GM12872 (cell line): ENCODE measurements at regions not wholly inside any gene's neighbourhood (a gene's known extent, or its start where the extent isn't known, plus 50 kb on each side); places are given as distances from the start of the nearest gene placed in this dataset.

Experiments
- CTCF ChIP-seq: IDR thresholded peaks from 3 replicates; pipeline ENCODE4 v1.5.1; 2011; ENCODE audit warnings: low read depth, mild to moderate bottlenecking, low read length, moderate library complexity; ENCODE audit not compliant: insufficient read depth

- TF ChIP-seq CTCF: no peak
Measured at GRCh38 chr14:81686512-81686911, 152.9 kb upstream of the SEL1L start.

- TF ChIP-seq CTCF: no peak
Measured at GRCh38 chr14:81691931-81692330, 158.3 kb upstream of the SEL1L start.

GRCh38 chr14:81694419-81694818 is 160.8 kb upstream of the SEL1L start:
- TF ChIP-seq CTCF: no peak

GRCh38 chr14:81709681-81710080 is 176.0 kb upstream of the SEL1L start:
- no peak for TF ChIP-seq CTCF

- peak; percentile 52; the same call in 2 of the 3 replicates for TF ChIP-seq CTCF
Measured at GRCh38 chr14:81710232-81710845, 176.7 kb upstream of the SEL1L start.

GRCh38 chr14:81715731-81716130 is 182.1 kb upstream of the SEL1L start:
- no peak for TF ChIP-seq CTCF

GRCh38 chr14:81716953-81717352 is 183.3 kb upstream of the SEL1L start:
- no peak for TF ChIP-seq CTCF
